NCI-H2081 (cell line): ENCODE measurements at regions not wholly inside any gene's neighbourhood (a gene's known extent, or its start where the extent isn't known, plus 50 kb on each side); places are given as distances from the start of the nearest gene placed in this dataset.
"Not testable (repeated sequence)": the region's sequence is repeated elsewhere in the genome, so short reads cannot be mapped to it uniquely, and the experiment has no call there.

Source experiments
- DNase-seq, 2 experiments: peaks; one replicate each; lab custom pipeline; 2025; lab: John Stamatoyannopoulos, UW

GRCh38 chr11:116666673-116667249 is 106.0 kb downstream of the BUD13 start:
- not testable (repeated sequence) for DNase-seq

- DNase-seq, result no peak
Observed at GRCh38 chr11:116665523-116665922, 107.3 kb downstream of the BUD13 start.

GRCh38 chr11:116661056-116661455 is 111.7 kb downstream of the BUD13 start:
- no peak for DNase-seq

DNA sequence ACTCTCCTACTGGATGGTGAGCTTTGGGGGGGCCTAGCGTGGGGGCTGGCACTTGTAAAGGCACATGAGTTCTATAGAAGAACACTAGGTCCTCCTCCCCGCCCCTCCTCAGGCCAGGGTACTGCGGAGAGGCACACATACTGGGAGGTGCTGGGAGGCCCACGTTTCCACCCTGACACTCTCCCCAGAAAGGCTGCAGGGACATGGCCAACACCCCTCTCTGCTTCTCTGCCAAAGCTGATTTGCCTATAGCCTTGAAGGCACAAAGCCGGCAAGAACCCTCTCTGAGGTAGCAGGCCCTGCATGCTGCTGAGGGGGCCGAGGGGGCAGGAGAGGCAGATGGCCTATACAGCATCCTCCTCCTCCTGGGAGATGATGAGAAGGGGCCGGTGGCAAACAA is 112.8 kb downstream of the BUD13 start:
- DNase-seq, result no peak

GRCh38 chr11:116658876-116659535 is 113.8 kb downstream of the BUD13 start:
- DNase-seq, result no peak

GRCh38 chr11:116657842-116658825 is 114.7 kb downstream of the BUD13 start:
- DNase-seq, result no peak

GRCh38 chr11:116656011-116656410 is 116.8 kb downstream of the BUD13 start:
- DNase-seq, result no peak

- no peak for DNase-seq
Observed at GRCh38 chr11:116654526-116654925, 118.3 kb downstream of the BUD13 start.

- no peak for DNase-seq
Observed at GRCh38 chr11:116653206-116653605, 119.6 kb downstream of the BUD13 start.

- no peak for DNase-seq
Observed at GRCh38 chr11:116651737-116652237, 121.0 kb downstream of the BUD13 start.

- no peak for DNase-seq
Observed at GRCh38 chr11:116651098-116651736, 121.6 kb downstream of the BUD13 start.

- no peak for DNase-seq
Observed at GRCh38 chr11:116650052-116650451, 122.7 kb downstream of the BUD13 start.

DNA sequence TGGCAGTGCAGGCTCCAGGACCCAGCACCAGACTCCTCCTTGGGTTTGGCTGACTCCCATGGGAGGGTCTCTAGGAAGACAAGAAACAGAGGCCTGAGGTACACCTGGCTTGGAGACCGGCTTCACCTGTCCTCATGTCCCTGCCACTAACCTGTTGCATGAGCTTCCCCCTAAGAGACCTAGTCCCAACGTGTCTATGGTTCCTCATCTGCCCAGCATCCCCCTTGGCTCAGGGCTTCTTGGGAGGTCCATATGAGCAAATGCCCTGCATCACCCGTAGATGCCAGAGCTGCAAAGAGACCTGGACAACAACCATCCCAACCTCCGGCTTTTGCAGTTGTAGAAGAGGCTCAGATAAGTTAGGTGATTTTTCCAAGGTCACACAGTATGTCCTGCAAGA is 123.5 kb downstream of the BUD13 start:
- DNase-seq, result no peak

DNA sequence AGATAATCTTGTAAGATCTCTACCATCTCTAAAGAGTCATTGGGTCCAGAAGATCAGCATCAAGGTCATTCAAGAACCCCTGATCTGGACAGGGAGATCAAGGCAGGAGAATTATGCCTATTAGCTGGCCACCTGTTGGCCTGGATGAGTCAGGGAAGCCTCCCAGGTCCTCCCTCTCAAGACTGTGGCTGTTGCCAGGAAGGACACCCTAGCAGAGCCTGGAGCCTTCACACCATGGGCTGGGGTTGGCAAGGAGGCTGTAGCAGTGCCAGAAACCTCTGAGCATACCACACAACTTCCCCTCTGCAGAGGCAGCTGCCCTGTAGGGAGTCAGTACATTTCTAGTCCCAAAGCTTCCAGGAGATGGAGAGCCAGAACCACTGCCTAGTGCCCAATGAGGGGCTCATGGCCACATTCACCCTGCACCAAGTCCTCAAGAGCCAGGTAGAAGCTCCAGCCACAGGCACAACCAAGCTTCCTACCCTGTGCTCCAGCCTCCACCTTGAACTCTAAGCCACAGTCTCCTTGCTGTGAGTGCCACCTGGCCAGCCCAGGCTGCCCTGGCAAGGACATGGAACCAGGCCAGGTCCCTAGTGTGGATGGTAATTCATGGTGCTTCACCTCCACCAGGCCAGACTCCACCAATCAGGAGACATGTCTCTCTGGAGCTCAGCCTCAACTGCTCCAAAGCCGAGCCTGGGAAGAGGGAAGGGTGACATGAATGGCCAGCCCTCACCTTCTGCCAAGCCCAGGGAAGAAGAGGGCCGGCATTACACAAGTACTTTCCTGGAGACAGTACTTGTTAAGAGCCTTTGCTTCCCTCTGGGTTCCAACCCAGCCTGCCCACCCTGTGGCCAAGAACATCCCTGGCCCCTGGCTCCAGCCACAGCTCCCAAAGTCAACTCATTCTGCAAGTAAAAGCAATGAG is 124.3 kb downstream of the BUD13 start:
- DNase-seq, result no peak

- no peak for DNase-seq
Observed at GRCh38 chr11:116647305-116648080, 125.3 kb downstream of the BUD13 start.

DNA sequence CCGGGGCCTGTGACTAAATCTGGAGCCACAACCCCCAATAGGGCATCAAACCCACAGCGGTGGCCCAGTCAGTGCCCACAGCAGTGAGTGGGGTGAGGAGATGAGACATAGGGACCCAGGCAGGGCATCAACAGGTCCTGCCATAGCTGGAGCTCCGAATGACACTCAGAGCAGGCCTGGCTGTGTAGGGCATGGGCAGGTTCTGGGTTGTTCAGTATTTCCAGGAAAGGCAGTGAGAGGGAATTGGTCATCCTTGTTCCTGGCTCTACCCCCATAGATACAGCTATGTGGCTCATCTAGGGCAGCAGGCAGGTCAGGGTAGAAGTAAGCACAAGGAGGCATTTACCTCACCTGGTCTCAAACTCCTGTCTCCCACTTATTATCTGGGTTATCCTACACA is 126.6 kb downstream of the BUD13 start:
- no peak for DNase-seq

DNA sequence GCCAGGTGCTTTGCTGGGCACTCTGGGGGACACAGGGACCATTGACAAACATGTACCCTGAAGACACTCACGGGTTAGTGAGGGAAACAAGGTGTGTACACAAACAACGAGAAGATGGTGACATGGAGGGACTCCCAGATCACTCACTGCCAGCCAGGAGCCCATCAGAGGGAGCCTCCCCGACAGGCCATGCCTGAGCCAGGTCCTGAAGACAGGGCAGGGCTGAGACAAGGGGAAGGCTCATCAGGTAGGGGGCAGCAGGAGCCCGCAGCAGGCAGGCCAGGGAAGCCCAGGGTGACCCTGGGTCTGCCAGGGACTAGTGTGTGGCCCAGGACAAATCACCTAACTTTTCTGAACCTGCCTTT is 127.9 kb downstream of the BUD13 start:
- no peak for DNase-seq

GRCh38 chr11:116644201-116644940 is 128.4 kb downstream of the BUD13 start:
- no peak for DNase-seq

DNA sequence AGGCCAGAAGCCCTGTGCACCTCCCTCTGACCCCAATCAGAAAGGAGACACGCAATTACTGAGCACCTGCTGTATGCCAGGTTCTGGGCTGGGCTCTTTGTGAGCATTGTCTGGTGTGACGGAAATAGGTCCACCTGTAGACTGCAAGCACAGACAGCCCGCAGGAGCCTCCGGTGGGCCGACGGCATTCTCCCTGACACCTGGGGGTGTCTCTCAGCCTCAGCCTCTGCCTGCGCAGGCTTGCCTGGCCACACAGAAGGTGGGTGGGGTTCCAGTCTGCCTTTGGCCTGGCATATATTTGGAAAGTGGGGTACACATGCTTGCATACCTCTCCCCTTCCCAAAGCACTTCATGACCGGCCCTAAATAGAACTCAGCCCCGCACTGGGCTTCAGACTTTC is 129.3 kb downstream of the BUD13 start:
- DNase-seq, result no peak

- DNase-seq, result no peak
Observed at GRCh38 chr11:116642902-116643301, 129.9 kb downstream of the BUD13 start.
